Muscle of arm (tissue), 1 donor: ENCODE measurements at regions not wholly inside any gene's neighbourhood (a gene's known extent, or its start where the extent isn't known, plus 50 kb on each side); places are given as distances from the start of the nearest gene placed in this dataset.

Source experiments
- DNase-seq: peaks from one replicate; pipeline ENCODE4 v3.0.0-alpha.2; 2013

GRCh38 chr4:62898115-62898514 lies 1511.1 kb downstream of the TECRL start:
- DNase-seq: no peak

GRCh38 chr4:62896721-62897120 lies 1512.5 kb downstream of the TECRL start:
- DNase-seq: no peak

- DNase-seq: no peak
Observed at GRCh38 chr4:62881901-62882300, 1527.3 kb downstream of the TECRL start.

GRCh38 chr4:62881210-62881609 lies 1528.0 kb downstream of the TECRL start:
- no peak for DNase-seq

DNA sequence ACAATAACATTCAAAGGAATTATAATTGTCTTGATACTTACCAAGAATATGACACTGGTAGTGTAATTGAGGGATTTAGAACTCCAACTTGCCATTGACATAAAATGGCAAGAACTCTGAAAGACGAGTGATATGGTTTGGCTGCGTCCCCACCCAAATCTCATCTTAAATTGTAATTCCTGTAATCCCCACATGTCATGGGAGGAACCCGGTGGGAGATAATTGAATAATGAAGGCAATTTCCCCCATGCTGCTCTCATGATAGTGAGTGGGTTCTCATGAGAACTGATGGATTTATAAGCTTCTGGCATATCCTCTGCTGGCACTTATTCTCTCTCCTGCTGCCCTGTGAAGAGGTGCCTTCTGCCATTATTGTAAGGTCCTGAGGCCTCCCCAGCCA lies 1536.4 kb downstream of the TECRL start:
- DNase-seq: no peak

DNA sequence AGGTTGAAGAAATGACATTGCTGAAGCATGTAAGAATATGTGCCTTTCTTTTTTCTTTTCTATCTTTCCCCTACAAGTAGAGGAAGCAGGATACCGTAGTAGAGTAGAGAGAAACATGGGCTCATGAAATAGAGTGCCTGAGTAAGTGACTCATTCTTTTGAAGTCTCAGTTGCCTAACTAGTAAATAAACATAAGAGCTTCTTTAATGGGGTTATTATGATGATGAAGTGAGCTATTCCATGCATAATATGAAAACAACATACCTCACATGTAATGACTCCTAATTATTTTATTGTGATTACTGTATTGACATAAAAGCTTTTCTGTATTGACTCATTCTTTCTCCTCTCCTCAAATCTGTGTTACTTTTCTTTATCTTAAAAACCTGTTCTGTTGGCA lies 1538.2 kb downstream of the TECRL start:
- no peak for DNase-seq

- DNase-seq: no peak
Observed at GRCh38 chr4:62870451-62870850, 1538.8 kb downstream of the TECRL start.

DNA sequence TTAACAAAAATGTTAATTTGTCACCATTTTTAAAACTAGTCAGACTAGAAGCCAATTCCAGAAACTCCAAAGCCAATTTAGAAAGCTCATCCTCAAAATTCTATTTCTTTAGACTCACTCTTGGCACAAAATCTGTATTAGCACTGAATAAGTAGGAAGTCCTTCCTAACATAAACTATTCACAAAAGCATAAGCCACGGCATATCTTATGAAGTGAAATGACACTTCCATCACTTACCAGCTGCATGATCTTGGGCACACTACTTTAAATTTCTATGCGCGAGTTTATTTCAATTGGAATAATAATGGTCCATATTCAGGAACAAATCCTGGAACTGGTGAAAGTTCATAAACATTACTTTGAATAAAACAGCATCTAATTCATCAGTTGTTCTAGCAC lies 1544.0 kb downstream of the TECRL start:
- DNase-seq: no peak

DNA sequence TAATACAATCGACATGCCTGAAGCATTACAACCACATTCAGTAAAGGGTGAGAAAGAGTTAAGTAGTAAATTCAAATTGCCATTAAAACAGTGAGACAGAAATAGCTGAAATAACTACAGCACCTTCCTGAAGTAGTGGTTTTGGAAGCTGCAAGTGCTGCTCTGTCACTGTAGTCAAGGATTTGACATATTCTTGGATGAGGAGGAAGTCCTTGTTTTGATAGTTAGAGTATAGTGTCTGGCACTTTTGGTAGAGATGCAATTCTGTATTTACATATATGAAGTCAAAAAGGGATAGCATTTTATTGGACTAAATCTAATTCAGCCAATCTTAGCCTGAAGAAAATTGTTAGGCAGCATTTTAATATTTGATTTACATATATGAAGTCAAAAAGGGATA lies 1559.6 kb downstream of the TECRL start:
- no peak for DNase-seq

- DNase-seq: no peak
Observed at GRCh38 chr4:62835631-62836030, 1573.6 kb downstream of the TECRL start.

DNA sequence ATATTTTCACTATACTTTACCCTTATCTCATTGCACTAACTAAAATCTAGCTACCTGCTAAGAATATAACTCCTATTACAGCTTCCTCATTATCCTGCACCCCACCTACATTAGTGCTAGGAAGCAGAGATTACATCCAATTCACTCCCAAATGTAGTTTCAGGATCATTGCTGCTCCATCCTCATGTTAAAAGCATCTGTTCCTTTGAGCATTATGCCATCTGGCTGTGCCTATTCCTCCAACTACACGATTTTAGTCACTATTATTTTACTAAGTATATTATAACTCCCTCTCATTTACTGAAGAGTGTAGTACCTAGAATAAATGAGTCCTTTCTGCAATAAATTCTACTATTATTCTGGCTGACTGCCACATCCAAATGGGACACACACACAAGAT lies 1586.9 kb downstream of the TECRL start:
- DNase-seq: no peak

GRCh38 chr4:62816566-62816965 lies 1592.7 kb downstream of the TECRL start:
- DNase-seq: no peak

GRCh38 chr4:62814510-62815047 lies 1594.7 kb downstream of the TECRL start:
- DNase-seq: no peak

DNA sequence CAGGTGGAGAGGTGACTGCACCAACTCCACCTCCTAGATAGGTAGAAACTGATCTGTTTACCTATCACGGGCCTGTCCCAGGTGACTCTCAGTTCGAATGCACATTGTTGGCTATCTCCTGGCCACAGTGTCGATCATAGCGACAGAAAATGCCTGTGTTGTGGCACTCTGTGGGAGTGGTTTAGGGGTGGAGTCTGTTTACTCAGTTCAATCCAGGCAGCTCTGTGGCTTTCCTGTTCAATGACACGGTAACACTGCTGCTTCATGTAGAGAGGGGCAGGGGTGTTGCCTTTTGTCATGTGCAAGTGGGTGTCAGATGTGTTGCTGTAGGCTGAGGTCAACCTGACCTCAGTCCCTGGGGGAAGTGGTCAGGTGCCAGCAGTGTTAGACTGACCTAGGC lies 1602.4 kb downstream of the TECRL start:
- no peak for DNase-seq

GRCh38 chr4:62804075-62804474 lies 1603.9 kb downstream of the ADGRL3 start:
- no peak for DNase-seq

DNA sequence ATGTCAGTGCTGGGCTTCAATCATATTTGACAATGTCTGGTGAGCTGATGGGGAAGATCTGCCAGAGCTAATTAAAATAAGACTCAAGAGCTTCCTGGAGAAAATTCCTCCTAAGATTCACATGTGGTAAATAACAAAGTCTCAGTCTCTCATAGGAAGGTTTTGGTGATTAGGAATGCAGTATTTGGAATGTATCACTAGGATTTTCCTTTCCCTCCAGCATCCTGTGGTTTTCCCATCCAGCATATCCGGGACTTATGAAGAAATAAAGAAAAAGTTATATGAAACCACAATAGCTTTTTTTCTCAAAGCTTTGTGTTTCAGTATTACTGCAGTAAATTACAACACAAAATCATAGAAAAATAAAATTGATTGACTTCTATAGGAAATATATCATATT lies 1597.1 kb downstream of the ADGRL3 start:
- no peak for DNase-seq

DNA sequence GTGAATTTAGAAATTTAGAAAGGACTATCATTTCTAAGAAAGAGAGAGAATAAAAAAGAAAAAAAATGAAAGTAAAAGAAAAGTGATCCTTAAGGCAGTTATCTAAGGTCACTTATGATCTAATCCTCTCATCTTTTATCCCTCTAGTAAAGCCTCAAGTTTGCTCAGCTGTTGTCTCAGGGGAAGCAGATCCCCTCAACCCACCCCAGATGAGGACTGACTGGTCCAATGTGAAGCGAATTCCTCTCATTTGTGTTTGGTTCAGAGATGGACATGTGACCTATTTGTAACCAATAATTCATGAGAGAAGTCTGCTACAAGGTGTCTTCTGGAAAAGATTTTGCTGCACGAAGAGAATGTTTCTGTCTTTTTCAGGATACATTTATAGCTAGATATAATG lies 1591.3 kb downstream of the ADGRL3 start:
- DNase-seq: no peak

DNA sequence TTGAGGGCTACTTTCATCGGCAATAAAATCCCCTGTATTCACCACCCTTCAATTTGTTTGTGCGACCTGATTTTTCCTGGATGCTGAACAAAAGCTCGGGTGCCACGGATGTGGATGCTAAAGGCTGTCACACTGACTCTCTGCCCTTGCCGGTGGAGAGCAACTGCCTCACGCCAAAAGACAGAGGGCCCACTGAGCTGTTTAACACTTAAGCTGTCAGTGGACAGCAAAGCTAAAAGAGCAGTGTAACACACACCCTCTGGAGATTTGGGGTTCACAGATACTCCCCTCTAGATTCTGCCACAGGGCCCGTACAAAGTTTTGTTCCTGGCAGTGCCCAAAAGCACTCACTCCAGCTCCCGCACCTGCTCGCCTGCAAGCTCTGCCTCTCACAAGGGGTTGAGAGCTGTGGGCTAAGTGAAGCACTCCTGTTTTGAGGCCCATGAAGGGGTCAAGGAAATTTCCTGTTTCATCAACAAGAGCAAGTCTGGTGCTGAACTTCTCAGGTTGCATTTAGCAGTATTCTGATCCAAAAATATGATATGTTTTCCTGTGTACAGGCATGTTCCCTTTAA lies 1571.9 kb downstream of the ADGRL3 start:
- DNase-seq: no peak

DNA sequence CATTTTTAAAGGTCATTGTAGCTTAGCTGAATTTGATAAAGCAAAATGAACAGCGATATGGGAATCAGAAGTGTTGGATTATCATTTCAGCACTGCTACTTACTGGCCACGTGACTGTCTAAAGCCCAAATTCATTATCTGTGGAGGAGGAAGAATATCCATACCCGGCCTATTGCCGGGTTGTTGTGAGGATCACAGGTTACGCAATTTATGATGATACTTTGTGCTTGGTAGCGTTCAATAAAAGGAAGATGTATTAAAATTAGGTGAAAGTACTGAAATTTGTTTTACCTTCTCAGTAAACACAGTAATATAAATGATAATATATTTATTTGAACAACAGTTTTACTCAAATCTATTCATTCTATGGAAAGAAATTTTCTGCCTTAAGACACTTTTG lies 1540.2 kb downstream of the ADGRL3 start:
- DNase-seq: no peak

DNA sequence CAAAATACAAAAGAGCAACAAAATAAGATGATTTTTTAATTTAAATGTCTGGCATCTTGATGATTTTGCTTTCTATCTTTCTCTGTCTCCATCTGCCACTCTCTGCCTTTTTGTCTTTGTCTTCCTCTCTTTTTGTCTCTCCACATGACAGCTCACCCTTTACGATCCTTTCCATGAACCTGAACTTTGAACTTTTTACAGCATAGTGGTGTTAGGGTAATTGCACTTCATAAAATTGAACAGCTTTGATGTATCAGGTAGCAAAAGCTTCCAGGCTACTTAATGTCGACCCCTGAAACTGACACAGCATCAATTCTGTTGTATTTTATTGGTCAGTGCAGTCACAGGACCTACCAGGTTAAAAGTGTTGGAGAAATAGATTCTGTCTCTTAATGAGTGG lies 1517.0 kb downstream of the ADGRL3 start:
- DNase-seq: no peak

GRCh38 chr4:62711575-62711974 lies 1511.4 kb downstream of the ADGRL3 start:
- DNase-seq: no peak

DNA sequence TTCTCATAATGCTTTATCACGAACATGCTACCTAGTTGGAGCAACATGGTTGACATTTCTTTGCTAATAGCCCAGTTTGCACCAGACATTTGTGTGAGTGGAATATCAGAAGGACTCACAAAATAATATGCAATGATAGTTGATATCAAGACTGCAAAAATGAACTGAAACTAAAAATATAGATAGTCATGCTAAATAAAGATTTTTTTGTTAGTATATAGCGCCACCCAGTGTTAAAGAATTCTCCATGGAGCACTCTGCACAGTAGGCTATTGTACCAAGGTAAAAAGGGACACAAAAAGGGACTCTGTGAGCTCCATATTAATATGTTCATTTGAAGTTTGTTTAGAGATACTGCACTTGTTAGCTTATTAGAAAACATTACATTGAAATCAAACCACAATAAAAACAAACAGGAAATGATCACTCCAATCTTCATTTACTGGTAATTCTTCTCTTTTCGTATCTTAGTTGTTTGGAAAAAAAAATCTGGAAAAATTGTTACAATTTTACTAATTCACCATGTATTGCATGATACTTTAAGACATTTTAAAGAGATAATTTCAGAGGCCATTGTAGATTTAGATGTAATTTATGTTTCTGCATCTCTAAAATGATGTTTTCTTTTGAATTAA lies 1509.6 kb downstream of the ADGRL3 start:
- DNase-seq: peak; percentile 56

GRCh38 chr4:62706423-62706822 lies 1506.3 kb downstream of the ADGRL3 start:
- no peak for DNase-seq
